ENCODE measurements at regions not wholly inside any gene's neighbourhood (a gene's known extent, or its start where the extent isn't known, plus 50 kb on each side); places are given as distances from the start of the nearest gene placed in this dataset.
"Not testable (repeated sequence)": the region's sequence is repeated elsewhere in the genome, so short reads cannot be mapped to it uniquely, and the experiment has no call there.

- not testable (repeated sequence) for H3K27me3 ChIP-seq, H3K9me3 ChIP-seq
- no CpG with 5 or more reads among the region's 3 CpGs for WGBS
Observed at GRCh38 chr2:110287253-110287652, 74.9 kb upstream of the MTLN start.

GRCh38 chr2:110285002-110285401, 72.7 kb upstream of the MTLN start:
- no CpG with 5 or more reads among the region's 8 CpGs for WGBS
- H3K27ac ChIP-seq; H3K9me3 ChIP-seq; H3K27me3 ChIP-seq; H3K4me1 ChIP-seq; H3K4me3 ChIP-seq; DNase-seq (ENCODE audit: low spot score in 2 of 2); H3K36me3 ChIP-seq: not testable (repeated sequence)

More at GRCh38 chr2:110287253-110287652, 74.9 kb upstream of the MTLN start:
- H3K27ac ChIP-seq; H3K4me3 ChIP-seq; H3K4me1 ChIP-seq; DNase-seq (ENCODE audit: low spot score in 2 of 2); H3K36me3 ChIP-seq: not testable (repeated sequence)

GRCh38 chr2:110280804-110281203, 68.5 kb upstream of the MTLN start:
- not testable (repeated sequence) for H3K27me3 ChIP-seq; DNase-seq (ENCODE audit: low spot score in 2 of 2); H3K36me3 ChIP-seq; H3K27ac ChIP-seq; H3K4me1 ChIP-seq; H3K4me3 ChIP-seq; H3K9me3 ChIP-seq
- WGBS: 96% methylated on average over 2 of the region's 4 CpGs

GRCh38 chr2:110277054-110277453, 64.7 kb upstream of the MTLN start:
- WGBS: no CpG with 5 or more reads among the region's 6 CpGs
- H3K9me3 ChIP-seq; H3K36me3 ChIP-seq; H3K27me3 ChIP-seq; H3K4me3 ChIP-seq; H3K4me1 ChIP-seq; DNase-seq (ENCODE audit: low spot score in 2 of 2); H3K27ac ChIP-seq: not testable (repeated sequence)

- WGBS: 100% methylated on average over 1 of the region's 2 CpGs
- not testable (repeated sequence) for H3K9me3 ChIP-seq
Observed at GRCh38 chr2:110276092-110276491, 63.7 kb upstream of the MTLN start.

GRCh38 chr2:110269674-110270073, 57.3 kb upstream of the MTLN start:
- not testable (repeated sequence) for H3K36me3 ChIP-seq; H3K9me3 ChIP-seq; H3K4me3 ChIP-seq; H3K4me1 ChIP-seq; H3K27ac ChIP-seq; DNase-seq (ENCODE audit: low spot score in 2 of 2); H3K27me3 ChIP-seq
- WGBS: 91% methylated on average over 6 of the region's 9 CpGs

More at GRCh38 chr2:110276092-110276491, 63.7 kb upstream of the MTLN start:
- H3K4me3 ChIP-seq; H3K4me1 ChIP-seq; H3K27me3 ChIP-seq; DNase-seq (ENCODE audit: low spot score in 2 of 2); H3K36me3 ChIP-seq; H3K27ac ChIP-seq: not testable (repeated sequence)

GRCh38 chr2:110267828-110268407, 55.6 kb upstream of the MTLN start:
- not testable (repeated sequence) for H3K27me3 ChIP-seq; H3K9me3 ChIP-seq; H3K4me1 ChIP-seq; H3K36me3 ChIP-seq; DNase-seq (ENCODE audit: low spot score in 2 of 2); H3K27ac ChIP-seq; H3K4me3 ChIP-seq
- no CpG with 5 or more reads among the region's 17 CpGs for WGBS

- not testable (repeated sequence) for H3K36me3 ChIP-seq; H3K27me3 ChIP-seq; H3K27ac ChIP-seq; H3K4me3 ChIP-seq; H3K9me3 ChIP-seq; H3K4me1 ChIP-seq; DNase-seq (ENCODE audit: low spot score in 2 of 2)
- WGBS: no CpG with 5 or more reads among the region's 1 CpG
Observed at GRCh38 chr2:110264804-110265203, 52.5 kb upstream of the MTLN start.

GRCh38 chr2:110264076-110264681, 51.8 kb upstream of the MTLN start:
- H3K4me1 ChIP-seq, H3K36me3 ChIP-seq, H3K27ac ChIP-seq: not testable (repeated sequence)

GRCh38 chr2:110263462-110263861, 51.1 kb upstream of the MTLN start:
- no CpG with 5 or more reads among the region's 2 CpGs for WGBS
- H3K27ac ChIP-seq; H3K9me3 ChIP-seq; H3K27me3 ChIP-seq; H3K4me1 ChIP-seq; H3K4me3 ChIP-seq; DNase-seq (ENCODE audit: low spot score in 2 of 2); H3K36me3 ChIP-seq: not testable (repeated sequence)

More at GRCh38 chr2:110264076-110264681, 51.8 kb upstream of the MTLN start:
- DNase-seq (ENCODE audit: low spot score in 2 of 2); H3K9me3 ChIP-seq; H3K4me3 ChIP-seq; H3K27me3 ChIP-seq: not testable (repeated sequence)
- WGBS: no CpG with 5 or more reads among the region's 3 CpGs

All from suprapubic skin (tissue), 4 donors.